ENCODE measurements at regions not wholly inside any gene's neighbourhood (a gene's known extent, or its start where the extent isn't known, plus 50 kb on each side); places are given as distances from the start of the nearest gene placed in this dataset.
A peak's percentile ranks its signal among the peaks of the same experiment; 100 is the strongest.
"Not testable (repeated sequence)": the region's sequence is repeated elsewhere in the genome, so short reads cannot be mapped to it uniquely, and the experiment has no call there.

DNA sequence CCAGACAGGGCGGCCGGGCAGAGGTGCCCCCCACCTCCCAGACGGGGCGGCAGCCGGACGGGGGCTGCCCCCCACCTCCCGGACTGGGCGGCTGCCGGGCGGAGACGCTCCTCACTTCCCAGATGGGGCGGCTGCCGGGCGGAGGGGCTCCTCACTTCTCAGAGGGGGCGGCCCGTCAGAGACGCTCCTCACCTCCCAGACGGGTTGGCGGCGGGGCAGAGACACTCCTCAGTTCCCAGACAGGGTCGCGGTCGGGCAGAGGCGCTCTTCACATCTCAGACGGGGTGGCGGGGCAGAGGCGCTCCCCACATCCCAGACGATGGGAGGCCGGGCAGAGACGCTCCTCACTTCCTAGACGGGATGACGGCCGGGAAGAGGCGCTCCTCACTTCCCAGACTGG is 68.5 kb upstream of the GPC4 start:
- not testable (repeated sequence) for ATAC-seq (ENCODE audit: low FRiP score); DNase-seq (ENCODE audit: low spot score)

DNA sequence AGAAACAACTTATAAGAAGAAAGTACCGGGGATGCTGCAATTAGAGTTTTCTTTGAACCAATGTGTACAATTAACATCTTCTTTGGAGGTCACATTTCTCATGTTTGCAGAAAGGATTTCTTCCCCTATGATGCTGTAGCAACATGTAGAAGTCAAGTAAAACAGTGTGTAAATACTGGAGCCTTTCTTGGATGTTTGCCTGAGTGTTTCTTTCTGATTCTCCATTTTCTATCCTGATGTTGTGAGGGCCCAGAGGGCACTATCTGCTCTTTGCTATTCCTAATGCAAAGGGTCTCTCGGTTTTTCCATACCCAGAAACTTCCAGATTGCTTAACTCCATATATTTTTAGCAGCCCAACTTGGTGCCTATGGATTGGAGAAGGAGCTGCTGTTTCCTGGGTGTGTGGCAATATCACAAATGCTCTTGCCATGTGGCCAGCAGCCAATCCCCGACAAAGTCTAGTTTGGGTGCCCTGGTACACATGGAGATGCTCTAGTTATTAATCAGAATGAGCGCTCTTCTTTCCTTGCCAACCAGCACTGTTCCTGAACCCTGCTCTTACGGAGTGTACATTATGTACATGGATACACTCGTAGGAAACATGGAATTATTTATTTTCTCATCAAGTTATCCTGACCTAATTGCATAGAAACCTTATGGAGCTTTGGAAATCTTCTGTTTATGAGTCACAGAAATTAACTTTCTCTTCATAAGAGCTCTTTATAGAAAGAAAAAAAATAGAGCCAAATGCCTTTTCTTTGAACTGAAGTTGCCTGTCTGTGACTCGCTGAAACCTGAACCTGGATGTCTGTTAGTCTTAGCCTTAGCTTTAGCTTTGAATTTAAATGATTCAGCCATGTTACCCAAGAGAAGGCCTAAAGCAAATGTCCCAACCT is 67.0 kb upstream of the GPC4 start:
- DNase-seq (ENCODE audit: low spot score) (no peak), ATAC-seq (ENCODE audit: low FRiP score) (peak; percentile 68)
- TF ChIP-seq, protein P1, sequence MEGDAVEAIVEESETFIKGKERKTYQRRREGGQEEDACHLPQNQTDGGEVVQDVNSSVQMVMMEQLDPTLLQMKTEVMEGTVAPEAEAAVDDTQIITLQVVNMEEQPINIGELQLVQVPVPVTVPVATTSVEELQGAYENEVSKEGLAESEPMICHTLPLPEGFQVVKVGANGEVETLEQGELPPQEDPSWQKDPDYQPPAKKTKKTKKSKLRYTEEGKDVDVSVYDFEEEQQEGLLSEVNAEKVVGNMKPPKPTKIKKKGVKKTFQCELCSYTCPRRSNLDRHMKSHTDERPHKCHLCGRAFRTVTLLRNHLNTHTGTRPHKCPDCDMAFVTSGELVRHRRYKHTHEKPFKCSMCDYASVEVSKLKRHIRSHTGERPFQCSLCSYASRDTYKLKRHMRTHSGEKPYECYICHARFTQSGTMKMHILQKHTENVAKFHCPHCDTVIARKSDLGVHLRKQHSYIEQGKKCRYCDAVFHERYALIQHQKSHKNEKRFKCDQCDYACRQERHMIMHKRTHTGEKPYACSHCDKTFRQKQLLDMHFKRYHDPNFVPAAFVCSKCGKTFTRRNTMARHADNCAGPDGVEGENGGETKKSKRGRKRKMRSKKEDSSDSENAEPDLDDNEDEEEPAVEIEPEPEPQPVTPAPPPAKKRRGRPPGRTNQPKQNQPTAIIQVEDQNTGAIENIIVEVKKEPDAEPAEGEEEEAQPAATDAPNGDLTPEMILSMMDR (IDR thresholded peaks at IDR 0.05) = no peak

DNA sequence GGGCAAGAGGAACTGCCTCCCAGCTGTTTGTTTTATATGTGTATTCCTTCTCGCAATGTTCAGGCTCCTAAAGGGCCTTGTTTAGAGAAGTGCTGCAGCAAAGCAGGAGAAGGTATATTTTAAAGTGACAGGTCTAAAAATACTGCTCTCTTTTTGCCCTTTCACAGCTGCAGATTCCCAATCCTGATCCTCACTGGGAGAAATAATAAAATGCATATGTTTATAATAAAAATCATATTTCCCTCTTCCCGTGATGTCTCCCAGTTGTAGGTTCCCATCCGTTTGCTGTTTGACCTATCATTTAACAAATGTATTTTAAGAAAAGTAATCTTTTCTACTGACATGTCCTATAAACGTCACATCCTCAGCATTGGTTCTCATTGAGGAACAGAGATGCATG is 62.7 kb upstream of the GPC4 start:
- ATAC-seq (ENCODE audit: low FRiP score) (no peak), DNase-seq (ENCODE audit: low spot score) (no peak)

DNA sequence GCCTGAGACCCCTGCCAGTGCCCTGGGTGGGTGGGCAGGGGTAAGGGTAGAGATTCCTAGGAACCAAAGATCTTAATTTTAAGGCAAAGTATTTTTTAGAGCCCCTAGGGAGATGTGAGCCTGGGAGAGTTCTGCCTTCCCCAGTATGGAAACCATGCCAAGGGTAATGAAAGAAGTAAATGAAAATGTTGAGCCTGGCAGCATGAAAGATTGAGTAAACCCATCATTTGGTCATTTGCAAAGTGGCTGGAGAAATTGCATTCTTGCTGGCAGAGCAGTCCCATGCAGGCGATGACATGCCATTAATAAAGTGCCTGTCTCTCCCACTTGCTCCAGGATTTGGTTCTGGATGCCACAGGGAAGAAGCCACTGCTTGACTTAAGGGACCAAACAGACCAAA is 60.7 kb upstream of the GPC4 start:
- no peak for ATAC-seq (ENCODE audit: low FRiP score)
- TF ChIP-seq, protein P1 (IDR thresholded peaks at IDR 0.05) = no peak
- no peak for DNase-seq (ENCODE audit: low spot score)

More for the DNA sequence above, 62.7 kb upstream of the GPC4 start:
- TF ChIP-seq, protein P1 (IDR thresholded peaks at IDR 0.05) = no peak

DNA sequence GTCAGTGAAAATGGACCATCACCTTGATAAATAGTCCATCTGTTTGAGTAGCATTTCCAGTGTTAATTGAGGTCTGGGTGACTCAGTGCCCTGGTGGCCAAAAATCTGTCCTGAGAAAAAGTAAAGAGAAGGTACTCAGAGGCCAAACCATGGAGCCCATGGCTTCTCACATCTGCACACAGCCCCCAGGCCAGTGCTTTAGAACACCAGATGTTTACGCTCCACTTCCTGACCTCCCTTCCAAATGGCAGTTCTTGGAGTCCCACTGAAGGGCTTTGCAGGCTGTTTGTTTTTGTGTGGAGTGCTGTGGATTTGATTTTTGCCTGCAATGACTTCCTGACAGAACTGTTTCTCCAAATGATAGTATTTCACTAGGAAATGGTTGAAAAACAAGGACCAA is 60.2 kb upstream of the GPC4 start:
- DNase-seq (ENCODE audit: low spot score) (no peak), ATAC-seq (ENCODE audit: low FRiP score) (no peak)
- TF ChIP-seq, protein P1 (IDR thresholded peaks at IDR 0.05) = no peak

DNA sequence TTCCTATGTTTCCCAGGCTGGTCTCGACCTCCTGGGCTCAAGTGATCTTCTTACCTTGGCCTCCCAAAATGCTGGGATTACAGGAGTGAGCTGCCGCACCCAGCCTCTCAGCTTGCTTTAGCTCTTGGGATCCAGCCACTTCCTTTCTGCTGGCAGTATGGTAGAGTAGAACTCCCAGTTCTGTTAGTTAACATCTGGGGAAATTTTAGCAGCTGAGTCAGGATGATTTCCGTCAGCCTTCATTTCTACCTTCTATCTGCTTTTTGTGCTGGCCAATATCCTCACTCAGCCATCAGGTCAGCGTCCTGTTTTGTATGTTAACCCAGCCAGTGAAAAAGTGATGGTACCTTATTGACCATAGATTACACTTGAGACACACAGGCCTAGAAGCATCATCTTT is 59.3 kb upstream of the GPC4 start:
- DNase-seq (ENCODE audit: low spot score) = no peak
- TF ChIP-seq, protein P1 (IDR thresholded peaks at IDR 0.05) = no peak
- no peak for ATAC-seq (ENCODE audit: low FRiP score)

DNA sequence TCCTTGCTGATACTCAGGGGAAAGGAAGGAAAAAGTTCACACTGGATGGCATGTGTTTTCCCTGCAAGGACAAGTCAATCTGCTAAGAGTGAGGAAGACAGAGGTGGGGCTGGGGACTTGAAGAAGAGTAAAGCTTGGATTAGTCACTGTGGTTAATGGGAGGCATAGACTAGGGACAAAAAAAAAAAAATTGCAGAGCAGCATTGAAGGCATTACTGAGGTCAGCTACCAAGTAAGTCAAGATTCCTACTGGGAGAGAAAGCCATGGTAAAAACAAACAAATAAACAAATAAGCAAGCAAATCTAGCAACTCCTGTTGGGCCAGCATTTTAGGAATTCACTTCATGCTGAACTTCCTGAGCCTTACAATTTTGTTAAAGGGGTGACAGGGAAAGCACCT is 58.2 kb upstream of the GPC4 start:
- ATAC-seq (ENCODE audit: low FRiP score) (no peak), DNase-seq (ENCODE audit: low spot score) (no peak)
- TF ChIP-seq, protein P1 (IDR thresholded peaks at IDR 0.05) = no peak
